ENCODE measurements at regions not wholly inside any gene's neighbourhood (a gene's known extent, or its start where the extent isn't known, plus 50 kb on each side); places are given as distances from the start of the nearest gene placed in this dataset.
"Not testable (repeated sequence)": the region's sequence is repeated elsewhere in the genome, so short reads cannot be mapped to it uniquely, and the experiment has no call there.

DNA sequence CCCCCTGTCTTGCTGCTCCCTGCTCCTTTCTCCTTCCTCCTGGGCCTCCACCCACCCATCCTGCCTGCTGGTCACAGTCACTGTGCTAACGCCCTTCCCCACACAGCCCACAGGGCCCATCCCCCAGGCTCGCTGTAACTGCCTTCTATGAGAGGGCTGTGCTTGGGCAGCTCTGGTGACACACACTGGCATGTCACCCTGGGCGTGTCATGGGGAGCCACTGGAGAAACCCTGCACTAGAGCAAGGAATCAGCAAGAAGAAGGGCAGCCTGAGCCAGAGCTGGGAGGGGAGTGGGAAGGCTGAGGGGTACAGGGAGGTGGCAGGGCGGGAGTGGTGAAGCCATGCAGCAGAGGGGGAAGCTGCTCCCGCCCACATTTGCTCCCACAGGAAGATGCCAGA, 128.4 kb upstream of the FOXD4L5 start:
- H3K27me3 ChIP-seq (ENCODE audit: control insufficient read depth, insufficient read depth, low read length); H3K4me3 ChIP-seq (ENCODE audit: low read depth, low read length); CTCF ChIA-PET; POLR2A ChIA-PET; DNase-seq (ENCODE audit: low read depth, low spot score); H3K27ac ChIP-seq (ENCODE audit: low read depth, low read length): not testable (repeated sequence)
- peaks cover 52% of the 10 kb centered on the region for H3K9me3 ChIP-seq (ENCODE audit: control insufficient read depth, insufficient read depth, low read length)

- no peak overlapping the region for H3K27ac ChIP-seq (ENCODE audit: low read depth, low read length)
- H3K4me3 ChIP-seq (ENCODE audit: low read depth, low read length) = no peak overlapping the region
- peaks cover 64% of the 10 kb centered on the region for H3K9me3 ChIP-seq (ENCODE audit: control insufficient read depth, insufficient read depth, low read length)
- TF ChIP-seq, protein P1, sequence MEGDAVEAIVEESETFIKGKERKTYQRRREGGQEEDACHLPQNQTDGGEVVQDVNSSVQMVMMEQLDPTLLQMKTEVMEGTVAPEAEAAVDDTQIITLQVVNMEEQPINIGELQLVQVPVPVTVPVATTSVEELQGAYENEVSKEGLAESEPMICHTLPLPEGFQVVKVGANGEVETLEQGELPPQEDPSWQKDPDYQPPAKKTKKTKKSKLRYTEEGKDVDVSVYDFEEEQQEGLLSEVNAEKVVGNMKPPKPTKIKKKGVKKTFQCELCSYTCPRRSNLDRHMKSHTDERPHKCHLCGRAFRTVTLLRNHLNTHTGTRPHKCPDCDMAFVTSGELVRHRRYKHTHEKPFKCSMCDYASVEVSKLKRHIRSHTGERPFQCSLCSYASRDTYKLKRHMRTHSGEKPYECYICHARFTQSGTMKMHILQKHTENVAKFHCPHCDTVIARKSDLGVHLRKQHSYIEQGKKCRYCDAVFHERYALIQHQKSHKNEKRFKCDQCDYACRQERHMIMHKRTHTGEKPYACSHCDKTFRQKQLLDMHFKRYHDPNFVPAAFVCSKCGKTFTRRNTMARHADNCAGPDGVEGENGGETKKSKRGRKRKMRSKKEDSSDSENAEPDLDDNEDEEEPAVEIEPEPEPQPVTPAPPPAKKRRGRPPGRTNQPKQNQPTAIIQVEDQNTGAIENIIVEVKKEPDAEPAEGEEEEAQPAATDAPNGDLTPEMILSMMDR (IDR thresholded peaks at IDR 0.05; ENCODE audit: low read depth, low read length) = no peak
- DNase-seq (ENCODE audit: low read depth, low spot score) = no peak
- CTCF ChIA-PET = no interaction called here
- H3K27me3 ChIP-seq (ENCODE audit: control insufficient read depth, insufficient read depth, low read length) = no peaks in the 10 kb centered on the region
- POLR2A ChIA-PET = no interaction called here
These were observed 126.9 kb upstream of the FOXD4L5 start for GRCh38 chr9:65411901-65412300.

DNA sequence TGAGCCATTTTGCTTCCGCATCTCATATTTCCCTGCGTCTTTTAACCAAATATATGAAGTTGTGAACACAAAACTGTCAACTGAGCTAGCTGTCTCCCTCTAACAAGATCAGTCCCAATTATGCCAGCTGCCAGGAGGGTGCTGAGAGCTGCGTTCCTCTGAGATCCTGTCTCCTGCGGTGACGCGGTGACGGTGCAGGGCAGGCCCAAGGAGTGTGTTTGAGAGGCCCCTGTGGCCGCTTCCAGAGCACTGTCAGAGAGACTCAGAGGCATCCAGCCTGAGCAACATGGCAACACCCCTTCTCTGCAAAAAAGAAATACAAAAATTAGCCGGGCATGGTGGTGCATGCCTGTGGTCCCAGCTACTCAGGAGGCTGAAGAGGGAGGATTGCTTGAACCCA, 126.3 kb upstream of the FOXD4L5 start:
- H3K9me3 ChIP-seq (ENCODE audit: control insufficient read depth, insufficient read depth, low read length) = peaks cover 65% of the 10 kb centered on the region
- POLR2A ChIA-PET = no interaction called here

GRCh38 chr9:65410926-65411325, 125.9 kb upstream of the FOXD4L5 start:
- no peak for DNase-seq (ENCODE audit: low read depth, low spot score)
- ChIA-PET POLR2A (no interaction called here), CTCF (no interaction called here)
- Histone ChIP-seq H3K9me3 (ENCODE audit: control insufficient read depth, insufficient read depth, low read length) (peaks cover 69% of the 10 kb centered on the region), H3K4me3 (ENCODE audit: low read depth, low read length) (no peak overlapping the region), H3K27me3 (ENCODE audit: control insufficient read depth, insufficient read depth, low read length) (no peaks in the 10 kb centered on the region), H3K27ac (ENCODE audit: low read depth, low read length) (no peak overlapping the region)
- TF ChIP-seq, protein P1 (IDR thresholded peaks at IDR 0.05; ENCODE audit: low read depth, low read length) = no peak

More for the DNA sequence above, 126.3 kb upstream of the FOXD4L5 start:
- DNase-seq (ENCODE audit: low read depth, low spot score) = no peak
- Histone ChIP-seq H3K27me3 (ENCODE audit: control insufficient read depth, insufficient read depth, low read length) (no peaks in the 10 kb centered on the region), H3K4me3 (ENCODE audit: low read depth, low read length) (no peak overlapping the region), H3K27ac (ENCODE audit: low read depth, low read length) (no peak overlapping the region)
- CTCF ChIA-PET = no interaction called here
- TF ChIP-seq, protein P1 (IDR thresholded peaks at IDR 0.05; ENCODE audit: low read depth, low read length) = no peak

GRCh38 chr9:65409471-65409980, 124.5 kb upstream of the FOXD4L5 start:
- Histone ChIP-seq H3K27ac (ENCODE audit: low read depth, low read length) (no peak overlapping the region), H3K4me3 (ENCODE audit: low read depth, low read length) (no peak overlapping the region), H3K9me3 (ENCODE audit: control insufficient read depth, insufficient read depth, low read length) (peaks cover 80% of the 10 kb centered on the region), H3K27me3 (ENCODE audit: control insufficient read depth, insufficient read depth, low read length) (no peaks in the 10 kb centered on the region)
- CTCF ChIA-PET = no interaction called here
- POLR2A ChIA-PET = no interaction called here
- TF ChIP-seq, protein P1 (IDR thresholded peaks at IDR 0.05; ENCODE audit: low read depth, low read length) = no peak
- DNase-seq (ENCODE audit: low read depth, low spot score) = no peak

DNA sequence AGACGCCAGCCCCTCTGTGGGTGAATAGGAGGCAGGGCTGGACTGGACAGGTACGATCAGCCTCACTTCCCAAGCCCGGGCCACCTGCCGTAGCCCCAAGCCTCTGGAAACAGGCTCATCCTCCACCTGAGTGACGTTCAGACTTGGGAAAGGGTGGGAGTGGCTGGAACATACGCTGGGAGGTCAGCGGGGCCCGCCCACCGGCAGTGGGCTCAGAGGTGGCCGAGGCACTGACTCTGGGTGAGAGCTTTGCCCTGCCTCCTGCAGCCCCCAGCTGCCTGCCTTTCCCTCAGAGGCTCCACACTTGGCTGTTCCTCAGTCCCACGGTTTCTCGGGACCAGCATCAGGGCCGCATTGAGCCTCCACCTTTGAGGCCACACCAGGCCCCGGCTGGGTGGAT, 123.8 kb upstream of the FOXD4L5 start:
- POLR2A ChIA-PET; DNase-seq (ENCODE audit: low read depth, low spot score); H3K4me3 ChIP-seq (ENCODE audit: low read depth, low read length); H3K27me3 ChIP-seq (ENCODE audit: control insufficient read depth, insufficient read depth, low read length); H3K27ac ChIP-seq (ENCODE audit: low read depth, low read length); CTCF ChIA-PET: not testable (repeated sequence)
- peaks cover 87% of the 10 kb centered on the region for H3K9me3 ChIP-seq (ENCODE audit: control insufficient read depth, insufficient read depth, low read length)

DNA sequence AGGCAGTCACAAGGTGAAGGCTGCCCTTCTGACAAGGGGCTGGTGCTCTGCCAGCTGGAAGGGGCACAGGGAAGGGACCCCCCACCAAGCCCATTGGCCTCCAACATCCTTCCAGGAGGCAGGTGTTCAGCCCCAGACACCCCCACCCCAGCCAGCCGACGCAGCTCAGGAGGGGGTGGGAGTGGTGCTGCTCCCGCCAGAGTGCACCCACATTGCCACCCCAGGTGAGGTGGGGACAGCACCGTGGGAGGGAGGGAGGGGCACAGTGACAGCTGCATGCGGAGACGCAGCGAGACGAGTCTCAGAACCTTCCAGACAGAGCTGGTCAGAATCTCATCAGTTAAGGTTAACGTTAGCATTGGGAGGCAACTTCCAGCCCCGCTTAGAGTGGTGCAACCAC, 121.6 kb upstream of the FOXD4L5 start:
- POLR2A ChIA-PET; CTCF ChIA-PET; DNase-seq (ENCODE audit: low read depth, low spot score); H3K27me3 ChIP-seq (ENCODE audit: control insufficient read depth, insufficient read depth, low read length); H3K4me3 ChIP-seq (ENCODE audit: low read depth, low read length); H3K27ac ChIP-seq (ENCODE audit: low read depth, low read length): not testable (repeated sequence)
- H3K9me3 ChIP-seq (ENCODE audit: control insufficient read depth, insufficient read depth, low read length) = peaks cover 91% of the 10 kb centered on the region

- POLR2A ChIA-PET = not testable (repeated sequence)
These were observed 120.8 kb upstream of the FOXD4L5 start for GRCh38 chr9:65405766-65406165.

More at GRCh38 chr9:65405766-65406165, 120.8 kb upstream of the FOXD4L5 start:
- DNase-seq (ENCODE audit: low read depth, low spot score); H3K27me3 ChIP-seq (ENCODE audit: control insufficient read depth, insufficient read depth, low read length); CTCF ChIA-PET; H3K27ac ChIP-seq (ENCODE audit: low read depth, low read length); H3K4me3 ChIP-seq (ENCODE audit: low read depth, low read length): not testable (repeated sequence)
- peaks cover 92% of the 10 kb centered on the region for H3K9me3 ChIP-seq (ENCODE audit: control insufficient read depth, insufficient read depth, low read length)

All from AG04450 (cell line).